Activated effector memory CD4-positive, alpha-beta T cell treated with Interleukin-2 at 50 U/mL for 16 hours (primary cell): ENCODE measurements at regions not wholly inside any gene's neighbourhood (a gene's known extent, or its start where the extent isn't known, plus 50 kb on each side); places are given as distances from the start of the nearest gene placed in this dataset.
A peak's percentile ranks its signal among the peaks of the same experiment; 100 is the strongest.
"Not testable (repeated sequence)": the region's sequence is repeated elsewhere in the genome, so short reads cannot be mapped to it uniquely, and the experiment has no call there.

Experiments used
- DNase-seq: peaks from one replicate; pipeline ENCODE4 v3.0.0-alpha.2; 2020

DNA sequence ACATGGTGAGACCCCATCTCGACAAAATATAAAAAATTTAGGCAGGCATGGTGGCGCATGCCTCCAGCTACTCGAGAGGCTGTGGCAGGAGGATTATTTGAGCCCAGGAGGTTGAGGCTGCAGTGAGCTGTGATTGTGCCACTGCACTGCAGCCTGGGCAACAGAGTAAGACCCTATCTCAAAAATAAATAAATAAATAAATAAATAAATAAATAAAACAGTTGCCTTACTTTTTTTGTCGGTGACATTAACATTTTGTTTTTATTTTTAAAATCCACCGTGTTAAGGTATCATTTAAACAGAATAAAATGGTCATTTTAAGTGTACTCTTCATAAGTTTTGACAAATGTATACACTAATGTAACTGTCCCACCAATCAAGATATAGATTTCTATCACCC is 57.0 kb downstream of the RASL11A start:
- no peak for DNase-seq

GRCh38 chr13:27329210-27329609 is 58.6 kb downstream of the RASL11A start:
- DNase-seq = no peak

DNA sequence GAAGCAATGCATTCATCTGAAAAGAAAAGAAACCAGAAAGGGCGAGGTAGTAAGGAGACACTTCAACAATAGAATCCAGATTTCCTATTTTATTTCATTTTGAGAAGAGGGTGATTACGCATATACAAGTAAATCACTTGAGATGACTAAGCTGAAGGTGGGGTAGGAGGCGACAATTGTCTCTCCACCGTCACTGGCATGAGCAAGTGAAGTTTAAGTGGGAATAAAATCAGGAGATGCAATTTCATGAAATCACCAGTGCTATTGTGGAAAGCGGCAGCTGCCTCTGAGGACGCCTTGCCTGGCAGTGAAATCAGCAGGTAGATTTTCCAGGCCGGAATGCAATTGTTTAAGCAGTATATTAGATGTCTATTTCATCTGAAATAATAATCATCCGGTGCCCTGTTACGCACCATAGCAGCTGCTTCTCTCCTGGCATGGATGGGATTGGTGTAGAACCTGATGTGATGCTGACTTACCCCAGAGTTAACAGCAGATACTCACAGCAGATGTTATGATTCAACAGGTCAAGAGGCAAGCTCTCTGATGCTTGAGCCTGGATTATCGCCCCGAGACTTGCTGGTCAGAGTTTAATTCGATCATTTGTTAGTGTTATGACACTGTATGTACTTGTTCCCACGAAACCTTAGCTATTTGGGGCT is 64.3 kb downstream of the RASL11A start:
- DNase-seq = no peak

DNA sequence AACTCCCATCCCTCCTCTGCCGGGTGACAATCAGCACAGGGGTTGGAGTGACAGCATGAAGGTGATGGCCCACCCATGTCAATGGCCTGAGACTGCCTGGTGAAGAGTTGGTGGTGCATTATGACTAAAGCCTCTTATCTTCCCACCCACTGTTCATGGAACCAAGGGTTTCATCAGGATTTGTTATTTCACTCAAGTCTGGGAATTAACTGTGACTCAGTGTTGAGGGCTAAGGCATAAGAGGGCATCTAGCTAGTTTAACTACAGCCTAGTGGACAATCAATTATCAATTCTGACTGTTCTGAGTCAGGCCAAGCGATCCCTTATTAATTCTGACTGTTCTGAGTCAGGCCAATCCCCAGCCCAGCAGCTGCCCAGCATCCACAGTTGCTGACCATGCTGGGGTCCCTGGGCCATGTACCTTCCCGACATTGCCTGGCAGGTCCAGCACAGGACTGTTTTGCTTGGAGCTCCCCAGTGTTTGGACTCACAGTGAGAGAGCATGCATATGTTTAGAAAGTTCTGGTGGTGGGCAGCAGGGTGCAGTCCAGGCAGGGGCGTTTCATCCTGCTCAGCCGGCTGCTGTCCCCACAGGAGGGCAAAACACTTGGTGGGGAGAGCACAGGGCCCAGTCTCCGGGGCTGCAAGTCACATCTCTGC is 65.5 kb downstream of the RASL11A start:
- DNase-seq = no peak

- DNase-seq = no peak
These were observed 67.6 kb downstream of the RASL11A start for GRCh38 chr13:27338207-27338606.

GRCh38 chr13:27338816-27339215 is 68.2 kb downstream of the RASL11A start:
- DNase-seq = no peak

GRCh38 chr13:27339299-27339698 is 68.7 kb downstream of the RASL11A start:
- no peak for DNase-seq

GRCh38 chr13:27341616-27342015 is 71.0 kb downstream of the RASL11A start:
- no peak for DNase-seq

GRCh38 chr13:27347211-27347772 is 76.7 kb downstream of the RASL11A start:
- DNase-seq = no peak

DNA sequence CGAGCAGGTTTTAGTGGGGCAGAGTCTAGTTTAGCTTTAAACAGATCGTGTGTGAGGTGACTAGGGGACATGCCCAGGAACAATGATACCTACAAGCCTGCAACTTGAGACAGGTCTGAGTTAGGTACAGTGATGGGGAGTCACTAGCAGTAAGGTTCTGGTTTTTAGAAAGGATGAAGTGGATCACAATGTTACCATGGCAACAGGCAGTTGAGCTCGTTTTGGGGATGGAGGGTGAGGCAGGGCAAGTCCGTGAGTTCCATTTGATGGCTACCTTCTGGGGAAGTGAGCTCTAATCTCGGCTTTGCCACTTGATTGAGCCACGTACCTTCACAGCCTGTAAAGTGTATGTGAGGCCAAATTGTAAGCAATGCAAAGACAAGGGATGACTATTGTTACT is 76.0 kb upstream of the GTF3A start:
- DNase-seq = no peak

- no peak for DNase-seq
These were observed 75.0 kb upstream of the GTF3A start for GRCh38 chr13:27349458-27349857.

DNA sequence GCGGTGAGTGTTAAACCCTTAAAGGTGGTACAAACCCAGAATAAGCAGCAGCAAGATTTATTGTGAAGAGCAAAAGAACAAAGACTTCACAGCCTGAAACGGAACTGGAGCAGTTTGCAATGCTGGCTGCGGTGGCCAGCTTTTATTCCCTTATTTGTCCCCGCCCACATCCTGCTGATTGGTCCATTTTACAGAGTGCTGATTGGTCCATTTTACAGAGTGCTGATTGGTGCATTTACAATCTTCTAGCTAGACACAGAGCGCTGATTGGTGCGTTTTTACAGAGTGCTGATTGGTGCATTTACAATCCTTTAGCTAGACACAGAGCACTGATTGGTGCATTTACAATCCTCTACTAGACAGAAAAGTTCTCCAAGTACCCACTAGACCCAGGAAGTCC is 73.6 kb upstream of the GTF3A start:
- DNase-seq = not testable (repeated sequence)

DNA sequence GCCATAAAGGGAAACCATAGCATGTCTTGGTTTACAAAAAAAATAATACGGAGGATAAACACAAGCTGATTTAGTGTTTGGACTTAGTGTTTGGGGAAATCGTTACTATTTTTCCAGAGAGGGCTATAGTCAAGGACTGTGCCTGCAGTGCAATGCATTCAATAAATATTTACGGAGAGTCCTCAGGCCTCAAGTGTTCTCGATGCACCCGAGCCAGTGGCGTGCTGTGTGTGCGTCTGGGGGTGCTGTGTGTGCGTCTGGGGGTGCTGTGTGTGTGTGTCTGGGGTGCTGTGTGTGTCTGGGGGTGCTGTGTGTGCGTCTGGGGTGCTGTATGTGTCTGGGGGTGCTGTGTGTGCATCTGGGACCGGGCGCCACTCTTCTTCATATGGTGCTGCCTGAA is 71.7 kb upstream of the GTF3A start:
- no peak for DNase-seq

- DNase-seq = no peak
These were observed 71.2 kb upstream of the GTF3A start for GRCh38 chr13:27353166-27353583.

DNA sequence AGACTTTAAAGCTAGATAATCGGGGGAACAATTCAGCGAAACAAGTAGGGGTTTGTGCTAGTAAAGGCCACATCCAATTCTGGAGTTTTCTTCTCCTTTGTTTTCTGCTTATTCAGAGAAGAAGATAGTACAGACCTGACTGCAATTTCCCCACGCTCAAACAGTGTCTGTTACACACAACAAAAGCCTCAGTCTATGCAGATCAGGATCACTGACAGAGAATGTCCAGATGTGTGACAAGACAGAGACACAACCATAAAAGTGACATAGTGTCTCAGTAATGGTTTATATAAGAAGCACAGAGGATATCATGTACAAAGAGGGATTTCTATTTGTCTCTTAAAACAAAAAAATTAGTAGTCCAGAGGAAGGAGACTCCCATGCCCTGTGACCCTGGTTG is 70.7 kb upstream of the GTF3A start:
- no peak for DNase-seq

DNA sequence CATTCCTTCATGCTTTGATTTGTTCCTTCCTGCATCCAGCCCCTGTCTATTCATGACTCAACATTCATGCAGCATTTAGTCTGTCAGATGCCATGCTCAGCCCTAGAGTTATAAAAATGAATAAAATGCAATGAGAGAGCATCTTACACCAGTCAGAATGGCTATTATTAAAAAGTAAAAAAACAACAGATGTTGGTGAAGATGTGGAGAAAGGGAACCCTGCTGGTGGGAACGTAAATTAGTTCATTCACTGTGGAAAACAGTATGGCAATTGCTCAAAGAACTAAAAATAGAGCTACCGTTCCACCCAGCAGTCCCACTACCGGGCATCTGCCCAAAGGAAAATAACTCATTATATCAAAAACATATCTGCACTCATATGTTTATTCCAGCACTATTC is 70.0 kb upstream of the GTF3A start:
- no peak for DNase-seq

DNA sequence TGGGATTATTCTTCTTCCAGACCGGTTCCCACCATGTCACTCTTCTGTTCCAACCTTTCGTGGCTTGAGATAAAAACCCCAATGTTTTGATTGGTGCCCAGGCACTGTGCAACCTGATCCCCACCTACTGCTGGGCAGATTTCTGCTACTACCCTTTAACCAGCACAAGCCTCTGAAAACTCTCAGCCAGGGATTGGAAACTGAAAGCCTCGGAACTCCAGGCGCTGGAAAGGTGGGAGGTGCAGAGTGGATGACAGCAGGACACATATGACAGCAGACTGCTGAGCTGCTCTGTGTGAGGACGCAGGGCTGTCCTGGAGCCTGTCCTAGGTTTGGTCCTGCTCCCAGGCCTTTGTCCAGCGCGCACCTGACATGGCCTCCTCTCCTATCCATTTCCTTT is 68.5 kb upstream of the GTF3A start:
- DNase-seq = no peak

GRCh38 chr13:27358420-27358819 is 66.0 kb upstream of the GTF3A start:
- DNase-seq = no peak

- DNase-seq = peak; percentile 31
These were observed 65.1 kb upstream of the GTF3A start for GRCh38 chr13:27359199-27359821.

- no peak for DNase-seq
These were observed 63.9 kb upstream of the GTF3A start for GRCh38 chr13:27360562-27360961.

DNA sequence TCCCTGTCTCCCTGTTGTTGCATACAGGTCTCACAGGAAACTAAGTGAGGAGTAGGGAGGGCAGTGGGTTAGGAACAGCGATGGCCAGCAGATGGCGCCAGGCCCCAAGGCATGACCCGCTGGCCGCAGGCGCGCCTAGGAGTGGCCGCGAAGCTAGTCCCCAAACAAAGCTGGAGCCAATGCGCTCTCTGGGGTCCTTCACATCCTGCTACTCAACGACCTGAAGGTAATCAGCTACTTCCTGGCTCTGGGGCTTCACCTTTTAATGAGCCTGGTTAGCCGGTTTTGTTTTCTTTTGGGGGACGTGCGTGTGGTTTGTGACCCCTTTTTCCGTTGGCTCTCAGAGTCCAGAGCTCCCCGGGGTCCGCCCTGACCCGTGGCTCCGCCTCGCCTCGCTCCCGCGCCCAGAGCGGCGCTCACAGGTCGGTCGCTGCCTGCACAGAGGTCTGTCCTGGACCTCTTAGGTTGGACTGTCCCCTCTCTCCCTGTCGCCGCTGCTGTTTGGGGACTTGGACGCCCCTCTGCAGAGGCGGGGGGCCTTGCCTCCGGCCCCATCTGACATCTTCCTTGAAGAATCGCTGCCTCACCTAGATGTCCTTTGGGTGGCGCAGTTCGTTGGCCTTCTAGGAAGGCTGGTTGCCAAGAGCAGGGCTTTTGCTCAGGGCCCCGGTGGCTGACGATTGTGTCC is 62.2 kb upstream of the GTF3A start:
- peak; percentile 66 for DNase-seq

- DNase-seq = not testable (repeated sequence)
These were observed 60.8 kb upstream of the GTF3A start for GRCh38 chr13:27363637-27364036.

DNA sequence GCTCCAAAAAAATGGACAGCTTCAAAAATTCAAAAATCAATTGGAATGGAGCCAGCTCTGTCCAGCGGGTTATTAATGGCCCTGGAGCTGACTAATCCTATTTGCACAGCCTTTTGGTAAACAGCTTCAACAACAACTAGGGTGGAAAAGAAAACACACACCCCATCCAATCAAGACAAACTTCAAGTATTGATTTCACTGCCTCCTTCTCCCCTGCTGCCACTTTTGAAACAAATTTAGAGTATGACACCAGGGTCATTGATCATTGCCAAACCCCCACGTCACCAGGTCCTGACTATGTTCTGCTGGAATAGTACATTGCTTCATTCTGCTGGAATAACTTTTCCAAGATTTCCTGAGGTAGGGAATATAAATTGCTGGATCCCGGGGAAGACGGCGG is 56.8 kb upstream of the GTF3A start:
- no peak for DNase-seq
